ENCODE measurements at regions not wholly inside any gene's neighbourhood (a gene's known extent, or its start where the extent isn't known, plus 50 kb on each side); places are given as distances from the start of the nearest gene placed in this dataset.

DNA sequence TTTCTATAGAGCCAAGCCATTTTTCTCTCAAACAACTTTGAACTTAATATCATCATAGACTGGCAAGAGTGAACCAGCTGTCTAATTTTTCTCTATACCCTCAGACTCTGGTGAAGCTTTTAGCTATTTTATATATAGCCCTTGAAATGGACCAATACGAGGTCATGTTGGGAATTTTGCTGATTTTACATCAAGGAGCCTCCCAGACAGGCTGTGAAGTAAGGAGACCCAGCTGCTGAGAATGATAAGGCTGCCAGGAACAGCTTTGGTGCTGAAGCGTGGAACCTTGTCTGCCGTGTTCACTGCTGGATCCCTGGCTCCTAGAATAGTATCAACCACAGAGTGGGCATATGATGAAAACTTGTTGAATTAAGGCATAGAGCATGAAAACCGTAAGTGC lies 326.2 kb upstream of the NAV3 start:
- ChIA-PET CTCF (no interaction called here), POLR2A (no interaction called here)
- Histone ChIP-seq H2AFZ (ENCODE audit: low read depth) (no peak overlapping the region), H3K4me2 (no peak overlapping the region), H3K79me2 (ENCODE audit: insufficient read depth) (no peaks in the 10 kb centered on the region), H3K9me2 (no peaks in the 10 kb centered on the region), H3K4me3 (ENCODE audit: low read depth in 2 of 2, low read length in 1 of 2) (no peak overlapping the region), H3K36me3 (replicated peaks in 1 of 2; ENCODE audit: control insufficient read depth in 1 of 2, insufficient read depth in 2 of 2, low read length in 1 of 2) (no peaks in the 10 kb centered on the region), H3K9ac (no peak overlapping the region), H3K4me1 (ENCODE audit: control insufficient read depth in 1 of 2, insufficient read depth in 2 of 2, low read depth in 1 of 2, low read length in 1 of 2) (no peaks in the 10 kb centered on the region), H3K9me3 (no peaks in the 10 kb centered on the region), H3K27ac (ENCODE audit: low read depth in 2 of 2, low read length in 1 of 2) (no peak overlapping the region), H3F3A (replicated peaks; ENCODE audit: insufficient read depth) (no peaks in the 10 kb centered on the region), H3K27me3 (ENCODE audit: insufficient read depth) (no peaks in the 10 kb centered on the region), H4K20me1 (ENCODE audit: insufficient read depth) (no peaks in the 10 kb centered on the region)
- DNase-seq = no peak
- TF ChIP-seq SMC3 (IDR thresholded peaks at IDR 0.05; ENCODE audit: low read depth, low read length) (no peak), FOSL2 (IDR thresholded peaks at IDR 0.05; ENCODE audit: borderline replicate concordance, low read depth) (no peak), GATA2 (CRISPR knock-in tag; IDR thresholded peaks at IDR 0.05) (no peak), POLR2AphosphoS5 (IDR thresholded peaks at IDR 0.05; ENCODE audit: low read depth, low read length) (no peak), NFIC (IDR thresholded peaks at IDR 0.05; ENCODE audit: borderline replicate concordance) (no peak)
- TF ChIP-seq, protein P1, sequence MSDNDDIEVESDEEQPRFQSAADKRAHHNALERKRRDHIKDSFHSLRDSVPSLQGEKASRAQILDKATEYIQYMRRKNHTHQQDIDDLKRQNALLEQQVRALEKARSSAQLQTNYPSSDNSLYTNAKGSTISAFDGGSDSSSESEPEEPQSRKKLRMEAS (IDR thresholded peaks at IDR 0.05; ENCODE audit: low read depth) = no peak
- TF ChIP-seq, protein P2, sequence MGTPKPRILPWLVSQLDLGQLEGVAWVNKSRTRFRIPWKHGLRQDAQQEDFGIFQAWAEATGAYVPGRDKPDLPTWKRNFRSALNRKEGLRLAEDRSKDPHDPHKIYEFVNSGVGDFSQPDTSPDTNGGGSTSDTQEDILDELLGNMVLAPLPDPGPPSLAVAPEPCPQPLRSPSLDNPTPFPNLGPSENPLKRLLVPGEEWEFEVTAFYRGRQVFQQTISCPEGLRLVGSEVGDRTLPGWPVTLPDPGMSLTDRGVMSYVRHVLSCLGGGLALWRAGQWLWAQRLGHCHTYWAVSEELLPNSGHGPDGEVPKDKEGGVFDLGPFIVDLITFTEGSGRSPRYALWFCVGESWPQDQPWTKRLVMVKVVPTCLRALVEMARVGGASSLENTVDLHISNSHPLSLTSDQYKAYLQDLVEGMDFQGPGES (IDR thresholded peaks at IDR 0.05; ENCODE audit: low read depth, low read length) = no peak
- 48% methylated on average over 4 of the region's 4 CpGs for WGBS (ENCODE audit: low lambda C conversion rate)

DNA sequence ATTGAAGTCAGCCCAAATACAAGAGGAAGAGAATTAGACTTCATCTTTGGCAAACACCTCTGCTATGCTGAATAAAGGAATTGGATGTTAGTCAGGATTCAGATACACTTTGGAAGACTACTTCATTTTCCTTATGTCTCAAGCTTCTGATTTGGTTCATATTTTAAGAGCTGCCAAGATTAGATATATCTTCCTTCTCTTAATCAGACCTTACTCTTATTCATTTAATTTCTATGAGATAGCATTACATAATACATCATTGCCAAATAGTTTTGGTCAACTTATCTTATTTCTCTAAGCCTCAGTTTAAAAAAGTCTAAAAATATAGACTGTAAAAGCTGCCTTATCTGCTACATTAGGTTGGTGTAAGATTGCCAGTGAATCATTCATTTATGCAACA lies 330.6 kb upstream of the NAV3 start:
- Histone ChIP-seq H4K20me1 (ENCODE audit: insufficient read depth) (no peaks in the 10 kb centered on the region), H3K4me2 (no peak overlapping the region), H3K36me3 (replicated peaks in 1 of 2; ENCODE audit: control insufficient read depth in 1 of 2, insufficient read depth in 2 of 2, low read length in 1 of 2) (no peaks in the 10 kb centered on the region), H3F3A (replicated peaks; ENCODE audit: insufficient read depth) (no peaks in the 10 kb centered on the region), H3K27me3 (ENCODE audit: insufficient read depth) (no peaks in the 10 kb centered on the region), H3K27ac (ENCODE audit: low read depth in 2 of 2, low read length in 1 of 2) (no peak overlapping the region), H3K4me3 (ENCODE audit: low read depth in 2 of 2, low read length in 1 of 2) (no peak overlapping the region), H3K4me1 (ENCODE audit: control insufficient read depth in 1 of 2, insufficient read depth in 2 of 2, low read depth in 1 of 2, low read length in 1 of 2) (no peaks in the 10 kb centered on the region), H3K9me2 (no peaks in the 10 kb centered on the region), H3K9me3 (no peaks in the 10 kb centered on the region), H3K79me2 (ENCODE audit: insufficient read depth) (no peaks in the 10 kb centered on the region), H3K9ac (no peak overlapping the region), H2AFZ (ENCODE audit: low read depth) (no peak overlapping the region)
- CTCF ChIA-PET = interaction anchor here (1.3 kb wide), 1 partner anchor 347 kb away, joined by 3 read pairs; no protein-coding TSS in a partner anchor
- POLR2A ChIA-PET = no interaction called here
- DNase-seq = no peak
- TF ChIP-seq, protein P1 (IDR thresholded peaks at IDR 0.05; ENCODE audit: low read depth) = no peak
- TF ChIP-seq, protein P3, sequence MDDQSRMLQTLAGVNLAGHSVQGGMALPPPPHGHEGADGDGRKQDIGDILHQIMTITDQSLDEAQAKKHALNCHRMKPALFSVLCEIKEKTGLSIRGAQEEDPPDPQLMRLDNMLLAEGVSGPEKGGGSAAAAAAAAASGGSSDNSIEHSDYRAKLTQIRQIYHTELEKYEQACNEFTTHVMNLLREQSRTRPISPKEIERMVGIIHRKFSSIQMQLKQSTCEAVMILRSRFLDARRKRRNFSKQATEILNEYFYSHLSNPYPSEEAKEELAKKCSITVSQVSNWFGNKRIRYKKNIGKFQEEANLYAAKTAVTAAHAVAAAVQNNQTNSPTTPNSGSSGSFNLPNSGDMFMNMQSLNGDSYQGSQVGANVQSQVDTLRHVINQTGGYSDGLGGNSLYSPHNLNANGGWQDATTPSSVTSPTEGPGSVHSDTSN (IDR thresholded peaks at IDR 0.05) = peak; percentile 9; the same call in 1 of the 2 replicates

DNA sequence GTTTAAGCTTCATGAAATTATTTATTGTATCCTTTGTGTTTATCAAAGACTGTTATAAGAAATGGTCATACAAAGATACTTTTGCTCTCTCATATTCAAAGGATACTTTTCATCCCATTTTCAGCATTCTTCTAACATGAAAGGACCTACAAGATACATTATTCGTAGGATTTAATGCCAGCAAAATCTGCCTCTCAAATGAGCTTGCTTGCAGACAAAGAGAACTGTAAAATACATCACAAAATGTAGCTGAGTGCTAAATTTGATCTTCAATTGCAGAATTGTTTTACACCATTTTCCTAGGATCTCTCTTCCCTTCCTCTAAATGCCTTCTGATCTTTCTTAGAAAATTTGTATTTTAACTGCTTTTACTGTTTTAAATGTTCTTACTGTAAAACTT lies 333.0 kb upstream of the NAV3 start:
- 52% methylated on average over 1 of the region's 1 CpG for WGBS (ENCODE audit: low lambda C conversion rate)
- no peak overlapping the region for H3K27ac ChIP-seq (ENCODE audit: low read depth in 2 of 2, low read length in 1 of 2)
- no peaks in the 10 kb centered on the region; a peak in 1 of 4 replicates for H3K4me1 ChIP-seq (ENCODE audit: control insufficient read depth in 1 of 2, insufficient read depth in 2 of 2, low read depth in 1 of 2, low read length in 1 of 2)
- no peaks in the 10 kb centered on the region for H3K36me3 ChIP-seq (replicated peaks in 1 of 2; ENCODE audit: control insufficient read depth in 1 of 2, insufficient read depth in 2 of 2, low read length in 1 of 2)
- H3K79me2 ChIP-seq (ENCODE audit: insufficient read depth) = no peaks in the 10 kb centered on the region
- DNase-seq = no peak
- ChIA-PET POLR2A (no interaction called here), CTCF (no interaction called here)
- no peak overlapping the region for H3K9ac ChIP-seq
- no peaks in the 10 kb centered on the region for H3K27me3 ChIP-seq (ENCODE audit: insufficient read depth)
- no peak overlapping the region; the same call in 1 of the 2 replicates for H2AFZ ChIP-seq (ENCODE audit: low read depth)
- H3K4me2 ChIP-seq = no peak overlapping the region
- H3K9me3 ChIP-seq = no peaks in the 10 kb centered on the region
- H3F3A ChIP-seq (replicated peaks; ENCODE audit: insufficient read depth) = peaks cover 5% of the 10 kb centered on the region
- no peaks in the 10 kb centered on the region for H3K9me2 ChIP-seq
- no peaks in the 10 kb centered on the region for H4K20me1 ChIP-seq (ENCODE audit: insufficient read depth)
- H3K4me3 ChIP-seq (ENCODE audit: low read depth in 2 of 2, low read length in 1 of 2) = no peak overlapping the region
- TF ChIP-seq YY1 (IDR thresholded peaks at IDR 0.05; ENCODE audit: low read depth) = no peak
- no peak for TF ChIP-seq FOXJ3 (CRISPR knock-in tag; IDR thresholded peaks at IDR 0.05)
- no peak for TF ChIP-seq RCOR1 (IDR thresholded peaks at IDR 0.05; ENCODE audit: low read length)
- TF ChIP-seq, protein P4, sequence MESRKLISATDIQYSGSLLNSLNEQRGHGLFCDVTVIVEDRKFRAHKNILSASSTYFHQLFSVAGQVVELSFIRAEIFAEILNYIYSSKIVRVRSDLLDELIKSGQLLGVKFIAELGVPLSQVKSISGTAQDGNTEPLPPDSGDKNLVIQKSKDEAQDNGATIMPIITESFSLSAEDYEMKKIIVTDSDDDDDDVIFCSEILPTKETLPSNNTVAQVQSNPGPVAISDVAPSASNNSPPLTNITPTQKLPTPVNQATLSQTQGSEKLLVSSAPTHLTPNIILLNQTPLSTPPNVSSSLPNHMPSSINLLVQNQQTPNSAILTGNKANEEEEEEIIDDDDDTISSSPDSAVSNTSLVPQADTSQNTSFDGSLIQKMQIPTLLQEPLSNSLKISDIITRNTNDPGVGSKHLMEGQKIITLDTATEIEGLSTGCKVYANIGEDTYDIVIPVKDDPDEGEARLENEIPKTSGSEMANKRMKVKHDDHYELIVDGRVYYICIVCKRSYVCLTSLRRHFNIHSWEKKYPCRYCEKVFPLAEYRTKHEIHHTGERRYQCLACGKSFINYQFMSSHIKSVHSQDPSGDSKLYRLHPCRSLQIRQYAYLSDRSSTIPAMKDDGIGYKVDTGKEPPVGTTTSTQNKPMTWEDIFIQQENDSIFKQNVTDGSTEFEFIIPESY (IDR thresholded peaks at IDR 0.05; ENCODE audit: borderline replicate concordance, low read depth) = no peak
- TF ChIP-seq NFIC (IDR thresholded peaks at IDR 0.05; ENCODE audit: borderline replicate concordance) = no peak
- TF ChIP-seq GABPA (IDR thresholded peaks at IDR 0.05; ENCODE audit: low read depth) = no peak
- no peak for TF ChIP-seq JUND (IDR thresholded peaks at IDR 0.05)
- no peak for TF ChIP-seq POLR2AphosphoS5 (IDR thresholded peaks at IDR 0.05; ENCODE audit: low read depth, low read length)
- TF ChIP-seq EP300 (IDR thresholded peaks at IDR 0.05; ENCODE audit: borderline replicate concordance in 1 of 2, low read depth in 1 of 2, low read length in 1 of 2) = no peak
- TF ChIP-seq FOXM1 (IDR thresholded peaks at IDR 0.05; ENCODE audit: low read depth) = no peak
- no peak for TF ChIP-seq NRF1 (IDR thresholded peaks at IDR 0.05; ENCODE audit: low read depth, low read length)
- no peak for TF ChIP-seq MEF2A (IDR thresholded peaks at IDR 0.05; ENCODE audit: borderline replicate concordance, low read depth)
